8988T (cell line): ENCODE measurements at regions not wholly inside any gene's neighbourhood (a gene's known extent, or its start where the extent isn't known, plus 50 kb on each side); places are given as distances from the start of the nearest gene placed in this dataset.
"Not testable (repeated sequence)": the region's sequence is repeated elsewhere in the genome, so short reads cannot be mapped to it uniquely, and the experiment has no call there.

Source experiments
- DNase-seq: peaks from one replicate; pipeline ENCODE4 v3.0.0; 2011

DNA sequence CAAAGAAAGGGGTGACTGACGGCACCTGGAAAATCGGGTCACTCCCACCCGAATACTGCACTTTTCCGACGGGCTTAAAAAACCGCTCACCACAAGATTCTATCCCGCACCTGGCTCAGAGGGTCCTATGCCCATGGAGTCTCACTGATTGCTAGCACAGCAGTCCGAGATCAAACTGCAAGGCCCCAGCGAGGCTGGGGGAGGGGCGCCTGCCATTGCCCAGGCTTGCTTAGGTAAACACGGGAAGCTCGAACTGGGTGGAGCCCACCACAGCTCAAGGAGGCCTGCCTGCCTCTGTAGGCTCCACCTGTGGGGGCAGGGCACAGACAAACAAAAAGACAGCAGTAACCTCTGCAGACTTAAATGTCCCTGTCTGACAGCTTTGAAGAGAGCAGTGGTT lies 327.0 kb upstream of the MEIS2 start:
- not testable (repeated sequence) for DNase-seq

DNA sequence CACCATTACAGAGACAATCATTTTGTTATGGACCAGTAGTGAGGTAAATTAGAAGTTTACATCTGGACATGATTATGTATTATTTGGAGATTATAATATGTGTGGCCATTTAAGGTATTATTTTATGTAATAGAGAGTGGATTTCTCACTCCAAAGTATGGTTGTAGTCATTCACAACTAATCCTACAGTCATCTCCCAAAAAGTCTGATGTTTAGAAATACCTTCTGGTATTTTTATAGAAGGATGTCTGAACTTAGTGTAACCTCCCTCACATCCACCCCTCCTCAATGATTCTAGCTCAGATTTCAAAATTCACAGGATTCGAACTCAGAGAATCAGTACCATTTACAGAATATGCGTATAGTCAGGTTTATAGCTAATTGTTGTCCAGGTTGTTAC lies 346.6 kb upstream of the MEIS2 start:
- DNase-seq: no peak

DNA sequence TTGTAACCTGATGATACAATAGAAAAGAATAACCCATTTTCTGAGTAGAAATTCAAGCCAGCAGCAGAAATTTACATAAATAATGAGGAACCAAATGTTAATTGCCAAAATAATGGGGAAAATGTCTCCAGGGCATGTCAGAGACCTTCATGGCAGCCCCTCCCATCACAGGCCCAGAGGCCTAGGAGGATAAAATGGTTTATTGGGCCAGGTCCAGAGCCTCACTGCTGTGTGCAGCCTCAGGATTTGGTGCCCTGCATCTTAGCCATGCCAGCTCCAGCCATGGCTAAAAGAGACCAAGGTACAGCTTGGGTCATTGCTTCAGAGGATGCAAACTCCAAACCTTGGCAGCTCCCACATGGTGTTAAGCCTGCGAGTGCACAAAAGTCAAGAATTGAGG lies 352.1 kb upstream of the MEIS2 start:
- DNase-seq: no peak

DNA sequence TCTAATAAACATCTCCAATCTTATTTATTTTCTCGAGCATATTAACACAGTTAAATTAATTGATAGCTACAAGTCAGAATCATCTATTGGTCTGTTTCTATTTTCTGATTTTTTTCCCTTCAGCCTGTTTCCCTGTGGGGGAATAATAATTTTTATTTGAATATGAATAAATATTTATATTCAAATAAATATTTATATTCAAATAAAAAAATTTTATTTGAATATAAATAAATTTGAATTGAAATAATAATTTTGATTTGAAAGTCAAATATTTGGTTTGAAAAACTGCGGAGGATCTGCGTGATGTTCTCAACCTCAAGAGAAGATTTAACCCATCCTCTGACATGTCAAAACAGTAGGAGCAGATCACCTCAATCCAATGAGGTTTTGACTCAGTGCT lies 380.1 kb upstream of the MEIS2 start:
- no peak for DNase-seq

DNA sequence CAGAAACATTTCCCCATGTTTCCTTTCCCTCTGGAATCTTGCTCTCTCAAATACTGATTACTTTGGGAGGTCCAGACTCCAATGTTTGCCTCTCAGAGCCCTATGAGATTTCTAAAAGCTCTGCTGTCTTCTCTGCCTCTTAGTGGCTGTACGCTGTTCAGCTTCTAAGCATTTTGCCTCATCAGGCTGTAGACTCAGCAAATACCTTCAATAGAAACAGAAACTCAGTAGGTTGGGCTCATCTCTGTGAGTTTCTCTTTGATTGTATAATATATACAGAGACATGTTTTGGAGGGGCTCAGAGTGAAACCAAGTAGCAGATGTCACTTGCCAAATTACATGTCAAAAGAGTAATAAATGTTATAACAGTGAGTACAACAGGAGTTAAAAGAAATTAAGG lies 380.8 kb upstream of the MEIS2 start:
- DNase-seq: no peak

- DNase-seq: no peak
Measured at GRCh38 chr15:37483779-37484178, 383.4 kb upstream of the MEIS2 start.

DNA sequence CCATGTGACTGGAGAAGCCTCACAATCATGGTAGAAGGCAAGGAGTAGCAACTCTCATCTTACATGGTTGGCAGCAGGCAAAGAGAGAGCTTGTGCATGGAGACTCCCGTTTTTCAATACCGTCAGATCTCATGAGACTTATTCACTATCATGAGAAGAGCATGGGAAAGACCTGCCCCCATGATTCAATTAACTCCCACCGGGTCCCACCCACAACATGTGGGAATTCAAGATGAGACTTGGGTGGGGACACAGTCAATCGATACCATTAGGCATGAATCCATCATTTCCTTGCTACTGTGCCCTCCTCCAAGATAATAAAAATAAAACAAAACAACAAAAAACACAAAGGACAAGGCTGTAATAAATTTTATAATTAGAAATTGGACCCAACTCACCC lies 384.7 kb upstream of the MEIS2 start:
- no peak for DNase-seq

DNA sequence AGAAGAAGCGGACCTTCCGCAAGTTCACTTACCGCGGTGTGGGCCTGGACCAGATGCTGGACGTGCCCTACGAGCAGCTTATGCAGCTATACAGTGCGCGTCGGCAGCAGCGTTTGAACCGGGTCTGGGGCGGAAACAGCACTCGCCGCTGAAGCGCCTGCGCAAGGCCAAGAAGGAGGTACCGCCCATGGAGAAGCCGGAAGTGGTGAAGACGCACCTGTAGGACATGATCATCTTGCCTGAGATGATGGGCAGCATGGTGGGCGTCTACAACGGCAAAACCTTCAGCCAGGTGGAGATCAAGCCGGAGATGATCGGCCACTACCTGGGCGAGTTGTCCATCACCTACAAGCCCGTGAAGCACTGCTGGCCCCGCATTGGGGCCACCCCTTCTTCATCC lies 390.4 kb upstream of the MEIS2 start:
- no peak for DNase-seq

- no peak for DNase-seq
Measured at GRCh38 chr15:37516621-37517020, 416.3 kb upstream of the MEIS2 start.

DNA sequence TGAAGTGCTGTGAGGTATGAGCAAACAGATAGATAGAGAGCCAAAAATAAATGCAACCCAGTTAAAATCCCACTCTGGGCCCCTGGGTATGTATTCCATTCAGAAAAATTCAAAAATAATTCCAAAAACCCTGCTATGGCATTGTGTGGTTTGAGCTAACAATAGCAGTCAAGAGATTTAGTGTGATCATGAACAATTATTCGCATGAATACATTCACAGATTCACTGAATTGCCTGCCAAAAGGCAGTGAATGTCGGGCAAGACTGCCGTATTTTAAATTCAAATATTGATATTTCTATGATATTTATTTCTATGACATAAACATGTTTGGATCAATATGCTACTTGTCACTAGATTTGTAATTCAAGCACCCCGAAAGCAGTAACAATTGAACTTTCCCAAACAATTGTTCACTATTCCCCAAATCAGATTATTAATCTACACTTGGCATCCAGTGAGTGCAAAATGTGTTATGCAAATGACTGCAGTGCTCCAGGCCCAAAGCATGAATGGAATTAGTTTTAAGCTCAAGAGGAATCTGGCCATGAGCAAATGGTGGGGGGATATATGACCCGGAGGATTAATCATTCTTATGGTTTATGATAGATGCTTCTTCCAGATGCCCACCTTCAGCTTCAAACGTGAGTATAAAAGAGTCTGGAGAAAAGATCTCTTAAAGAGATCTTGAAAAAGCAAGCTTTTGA lies 417.0 kb upstream of the MEIS2 start:
- DNase-seq: no peak

DNA sequence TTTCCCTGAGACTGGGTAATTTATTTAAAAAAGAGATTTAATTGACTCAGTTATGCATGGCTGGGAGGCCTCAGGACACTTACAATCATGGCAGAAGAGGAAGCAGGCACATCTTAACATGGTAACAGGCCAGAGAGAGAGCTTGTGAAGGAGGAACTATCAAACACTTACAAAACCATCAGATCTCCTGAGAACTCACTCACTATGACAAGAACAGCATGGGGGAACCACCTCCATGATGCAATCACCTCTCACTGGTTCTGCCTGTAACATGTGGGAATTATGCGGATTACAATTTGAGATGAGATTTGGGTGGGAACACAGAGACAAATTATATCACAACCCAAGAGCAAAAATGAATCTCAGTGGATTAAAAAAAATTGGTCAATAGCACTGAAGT lies 416.0 kb upstream of the TMCO5A start:
- no peak for DNase-seq

GRCh38 chr15:37520026-37520425 lies 414.4 kb upstream of the TMCO5A start:
- no peak for DNase-seq

- no peak for DNase-seq
Measured at GRCh38 chr15:37520882-37521281, 413.6 kb upstream of the TMCO5A start.

DNA sequence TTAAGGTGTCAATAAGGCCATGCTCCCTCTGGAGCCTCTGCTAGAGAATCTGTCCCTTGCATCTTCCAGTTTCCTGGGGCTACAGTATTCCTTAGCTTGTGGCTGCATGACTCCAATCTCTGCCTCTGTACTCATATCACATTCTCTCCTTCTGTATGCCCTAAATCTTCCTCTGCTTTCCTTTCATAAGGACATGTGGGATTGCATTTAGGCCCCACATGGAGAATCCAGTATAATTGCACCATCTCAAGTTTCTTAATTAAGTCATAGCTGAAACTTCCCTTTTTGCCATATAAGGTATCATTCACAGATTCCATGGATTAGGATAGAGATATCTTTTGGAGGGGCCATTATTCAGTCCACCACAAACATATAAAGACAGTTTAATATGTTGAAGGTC lies 409.8 kb upstream of the TMCO5A start:
- no peak for DNase-seq

DNA sequence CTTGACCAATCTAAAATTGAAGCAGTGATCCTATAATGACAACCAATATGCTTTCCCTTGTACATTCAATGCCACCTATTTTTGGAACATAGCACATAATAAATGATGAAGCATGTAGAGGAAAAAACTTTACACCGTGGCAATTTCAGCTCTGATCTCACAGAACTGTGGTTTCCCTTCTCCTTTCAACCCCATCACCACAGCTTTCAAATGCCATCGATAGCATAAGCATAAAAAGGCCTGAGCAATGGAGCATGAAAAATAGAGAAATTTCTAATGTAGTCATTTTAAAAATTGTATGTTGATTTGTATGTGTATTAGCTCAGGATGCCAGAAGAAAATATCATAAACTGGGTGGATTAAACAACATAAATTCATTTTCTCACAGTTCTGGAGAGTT lies 406.0 kb upstream of the TMCO5A start:
- DNase-seq: no peak

- DNase-seq: no peak
Measured at GRCh38 chr15:37536967-37537605, 397.4 kb upstream of the TMCO5A start.

DNA sequence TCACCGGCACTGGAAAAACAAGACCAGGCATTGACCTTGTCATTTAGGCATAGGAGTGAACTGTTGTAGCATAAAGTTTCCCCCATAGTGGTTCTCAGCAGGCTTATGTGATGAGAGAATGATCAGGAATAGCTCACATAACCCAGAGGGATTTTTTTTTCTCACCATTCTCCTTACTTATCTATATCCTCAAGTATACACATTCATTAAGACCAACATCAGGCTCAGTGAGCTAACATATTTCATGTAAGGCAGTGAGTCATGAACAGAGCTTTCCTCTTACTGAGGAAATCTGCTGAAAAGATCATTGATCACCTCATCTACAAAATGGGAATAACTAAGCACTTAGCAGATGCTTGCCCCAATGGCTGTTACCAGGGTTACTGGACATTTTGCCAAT lies 396.6 kb upstream of the TMCO5A start:
- DNase-seq: no peak

DNA sequence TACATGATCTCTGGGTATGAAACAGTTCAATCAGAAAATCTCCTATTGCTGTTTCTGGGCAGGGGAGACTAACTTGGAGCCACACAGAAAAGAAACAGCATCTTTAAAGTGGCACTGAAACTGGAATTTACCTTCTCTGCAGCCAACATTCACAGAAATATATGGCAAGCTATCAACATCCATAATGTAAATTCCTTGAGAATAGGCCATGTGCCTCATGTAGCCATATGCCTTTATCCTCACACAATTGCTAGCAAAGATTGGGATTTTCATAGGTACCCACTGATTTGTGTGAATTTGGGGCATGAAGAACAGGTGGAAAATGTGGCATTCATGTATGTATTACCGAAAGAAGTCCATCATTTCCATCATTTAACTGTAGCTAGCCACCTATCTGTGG lies 386.3 kb upstream of the TMCO5A start:
- no peak for DNase-seq

DNA sequence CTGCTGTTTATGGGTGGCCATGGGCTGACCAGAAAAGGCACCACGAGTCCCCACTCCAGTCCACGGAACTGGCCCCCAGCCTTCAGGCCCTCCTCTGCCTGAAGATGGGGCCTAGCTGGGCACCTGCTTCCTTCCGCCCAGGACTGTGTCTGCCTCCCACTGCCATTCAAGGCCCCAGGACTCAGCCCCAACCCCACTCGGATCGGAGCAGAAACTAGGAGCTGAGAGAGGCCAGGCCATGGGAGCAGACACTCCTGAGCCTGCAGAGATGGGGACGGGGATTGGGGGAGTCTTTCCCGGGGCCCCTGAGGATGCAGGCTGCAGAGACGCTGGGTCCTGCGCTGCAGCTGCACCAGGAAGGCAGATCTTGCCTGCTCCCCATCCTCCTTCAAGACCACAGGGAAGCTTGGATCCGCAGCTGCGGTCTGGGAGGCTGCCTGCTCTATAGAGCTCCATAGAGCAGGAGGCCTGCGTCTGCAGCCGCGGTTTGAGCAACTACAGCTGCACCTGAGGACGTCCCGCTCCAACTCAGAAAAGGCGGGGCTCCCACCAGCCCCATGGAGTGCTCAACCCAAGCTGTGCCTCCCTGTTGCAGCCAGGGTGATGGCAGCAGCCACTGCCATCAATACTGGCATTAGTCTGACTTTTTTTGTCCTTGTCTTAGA lies 383.9 kb upstream of the TMCO5A start:
- no peak for DNase-seq

DNA sequence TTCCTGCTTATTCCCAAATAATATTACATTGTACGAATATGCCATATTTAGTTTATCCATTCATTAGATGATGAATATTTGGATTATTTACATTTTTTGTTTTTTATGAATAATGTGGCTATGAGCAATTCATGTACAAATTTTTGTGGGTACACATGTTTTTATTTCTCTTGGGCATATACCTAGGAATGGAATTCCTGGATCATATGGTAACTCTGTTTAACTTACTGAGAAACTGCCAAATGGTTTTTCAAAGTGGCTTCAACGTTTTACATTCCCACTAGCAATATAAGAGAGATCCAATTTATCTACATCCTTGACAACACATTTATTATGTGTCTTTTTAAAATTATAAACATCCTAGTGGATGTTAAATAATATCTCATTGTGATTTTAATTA lies 362.0 kb upstream of the TMCO5A start:
- DNase-seq: no peak

- no peak for DNase-seq
Measured at GRCh38 chr15:37574985-37575384, 359.5 kb upstream of the TMCO5A start.

DNA sequence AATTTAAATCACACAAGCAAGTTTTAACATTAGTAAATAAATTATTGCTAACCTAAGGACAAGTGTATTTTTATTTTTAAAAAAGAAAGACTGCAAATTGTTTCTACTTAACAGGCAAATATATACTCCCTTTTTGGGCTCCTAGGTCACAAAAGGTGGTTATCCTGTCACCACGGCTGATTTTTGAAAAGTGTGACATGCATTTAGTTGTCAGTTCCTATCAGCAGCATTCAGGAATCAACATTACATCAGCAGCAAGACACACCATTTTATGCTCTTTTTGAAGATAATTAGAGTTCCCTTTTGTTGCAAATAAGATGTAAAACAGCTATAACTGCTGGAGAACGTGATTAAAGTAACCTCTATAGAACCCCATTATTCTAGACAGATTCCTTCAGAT lies 357.5 kb upstream of the TMCO5A start:
- no peak for DNase-seq

- DNase-seq: no peak
Measured at GRCh38 chr15:37581866-37582532, 352.4 kb upstream of the TMCO5A start.

- no peak for DNase-seq
Measured at GRCh38 chr15:37582852-37583251, 351.6 kb upstream of the TMCO5A start.
